Naive thymus-derived CD4-positive, alpha-beta T cell (primary cell): ENCODE measurements at regions not wholly inside any gene's neighbourhood (a gene's known extent, or its start where the extent isn't known, plus 50 kb on each side); places are given as distances from the start of the nearest gene placed in this dataset.

ENCODE experiments used
- ATAC-seq: fragments of 150-1000 bp; cut with Tn5 transposase; 2 replicates; pipeline ENCODE4 v1.10.0; 2021; ENCODE audit warnings: mild to moderate bottlenecking, moderate library complexity
- CTCF ChIA-PET: fragments of 350-600 bp; sonication (Branson Sonifier 250); formaldehyde crosslinking; loops from one replicate; lab custom pipeline; 2021; ENCODE audit warnings: antibody characterized with exemption; lab: Charles Lee
- POLR2A ChIA-PET: fragments of 350-600 bp; sonication (Branson Sonifier 250); formaldehyde crosslinking; loops from one replicate; lab custom pipeline; 2021; ENCODE audit warnings: antibody characterized with exemption, inconsistent platforms; lab: Charles Lee
- DNase-seq, 9 donors: peaks; one replicate each; pipeline versions ENCODE4 v3.0.0 to v3.0.0-alpha.2; 2020 to 2022; ENCODE audit warnings: mixed read lengths in 1 of 9
- H3K27ac ChIP-seq: one replicate; pipeline ENCODE4 v1.7.0; 2013; ENCODE audit warnings: mild to moderate bottlenecking, low read depth, low read length, moderate library complexity
- H3K27me3 ChIP-seq, 2 donors: one replicate each; pipeline ENCODE4 v1.7.0; 2013; ENCODE audit warnings: low read length in 2 of 2, mild to moderate bottlenecking in 2 of 2, moderate library complexity in 2 of 2; ENCODE audit not compliant: control insufficient read depth in 2 of 2, insufficient read depth in 2 of 2
- H3K36me3 ChIP-seq, 3 experiments: 1 replicate in 2 of 3; 2 replicates in 1 of 3; pipeline ENCODE4 v1.7.0; 2013; ENCODE audit warnings: low read length in 3 of 3, mild to moderate bottlenecking in 3 of 3, moderate library complexity in 1 of 3; ENCODE audit not compliant: insufficient read depth in 3 of 3, control insufficient read depth in 2 of 3
- H3K4me1 ChIP-seq, 2 donors: one replicate each; pipeline ENCODE4 v1.7.0; 2013; ENCODE audit warnings: low read length in 2 of 2, mild to moderate bottlenecking in 2 of 2, moderate library complexity in 1 of 2; ENCODE audit not compliant: control insufficient read depth in 2 of 2, insufficient read depth in 2 of 2
- H3K4me3 ChIP-seq: 2 replicates; pipeline ENCODE4 v1.7.0; 2013; ENCODE audit warnings: mild to moderate bottlenecking, low read length
- H3K9me3 ChIP-seq, 3 experiments: 1 replicate in 2 of 3; 2 replicates in 1 of 3; pipeline ENCODE4 v1.7.0; 2013; ENCODE audit warnings: low read length in 3 of 3; ENCODE audit not compliant: control insufficient read depth in 2 of 3
- H3K27ac Mint-ChIP-seq, 9 donors: one replicate each; pipeline ENCODE4 v1.8.0; 2020 to 2022; ENCODE audit warnings: mixed read lengths in 9 of 9, mild to moderate bottlenecking in 8 of 9, moderate library complexity in 5 of 9, inconsistent platforms in 2 of 9
- H3K27me3 Mint-ChIP-seq, 5 donors: one replicate each; pipeline ENCODE4 v1.8.0; 2021 to 2022; ENCODE audit warnings: mixed read lengths in 5 of 5, mild to moderate bottlenecking in 1 of 5
- H3K36me3 Mint-ChIP-seq, 5 donors: one replicate each; pipeline ENCODE4 v1.8.0; 2020 to 2022; ENCODE audit warnings: mixed read lengths in 5 of 5, mild to moderate bottlenecking in 3 of 5, inconsistent platforms in 1 of 5
- H3K4me1 Mint-ChIP-seq, 7 donors: one replicate each; pipeline ENCODE4 v1.8.0; 2020 to 2022; ENCODE audit warnings: mixed read lengths in 7 of 7, mild to moderate bottlenecking in 3 of 7, inconsistent platforms in 1 of 7
- H3K4me3 Mint-ChIP-seq, 10 donors: one replicate each; pipeline ENCODE4 v1.8.0; 2020 to 2022; ENCODE audit warnings: mild to moderate bottlenecking in 10 of 10, mixed read lengths in 10 of 10, moderate library complexity in 6 of 10, inconsistent platforms in 2 of 10
- H3K9me3 Mint-ChIP-seq, 11 donors: one replicate each; pipeline ENCODE4 v1.8.0; 2020 to 2022; ENCODE audit warnings: mixed read lengths in 11 of 11, mild to moderate bottlenecking in 4 of 11, inconsistent platforms in 1 of 11, moderate library complexity in 1 of 11
- intact Hi-C, 2 donors: fragments of 100-400 bp; cut with micrococcal nuclease; formaldehyde crosslinking; loops; one replicate each; pipeline ENCODE4 v1.15.1; 2023

- ChIA-PET CTCF (no interaction called here), POLR2A (no interaction called here)
- Histone ChIP-seq H3K27ac (no peak overlapping the region), H3K4me3 (no peak overlapping the region), H3K4me1 (no peaks in the 10 kb centered on the region), H3K9me3 (no peaks in the 10 kb centered on the region), H3K36me3 (no peaks in the 10 kb centered on the region), H3K27me3 (no peaks in the 10 kb centered on the region)
- intact Hi-C loops, result no loop called here
- H3K36me3 Mint-ChIP-seq, result no peaks in the 10 kb centered on the region
- no peaks in the 10 kb centered on the region for H3K9me3 Mint-ChIP-seq
- no peak overlapping the region for H3K27ac Mint-ChIP-seq
- DNase-seq (no peak), ATAC-seq (no peak)
- no peak overlapping the region for H3K4me3 Mint-ChIP-seq
- H3K27me3 Mint-ChIP-seq, result no peaks in the 10 kb centered on the region
- peaks cover 0 to 5% (median 0%) of the 10 kb centered on the region in 7 donors for H3K4me1 Mint-ChIP-seq
Measured at GRCh38 chr4:23278845-23279244, 586.1 kb downstream of the GBA3 start.

- Histone ChIP-seq H3K4me3 (no peak overlapping the region), H3K36me3 (no peaks in the 10 kb centered on the region), H3K27me3 (no peaks in the 10 kb centered on the region), H3K9me3 (no peaks in the 10 kb centered on the region), H3K4me1 (no peaks in the 10 kb centered on the region), H3K27ac (no peak overlapping the region)
- H3K27ac Mint-ChIP-seq, result no peak overlapping the region
- no peaks in the 10 kb centered on the region for H3K36me3 Mint-ChIP-seq
- H3K27me3 Mint-ChIP-seq, result no peaks in the 10 kb centered on the region
- ATAC-seq (no peak), DNase-seq (no peak)
- H3K4me3 Mint-ChIP-seq, result no peak overlapping the region
- POLR2A ChIA-PET, result no interaction called here
- H3K4me1 Mint-ChIP-seq, result peaks cover 0 to 5% (median 0%) of the 10 kb centered on the region in 7 donors
- CTCF ChIA-PET, result no interaction called here
- intact Hi-C loops, result no loop called here
- H3K9me3 Mint-ChIP-seq, result no peaks in the 10 kb centered on the region
Measured at GRCh38 chr4:23276076-23276475, 583.3 kb downstream of the GBA3 start.

- POLR2A ChIA-PET, result no interaction called here
Measured at GRCh38 chr4:23269566-23269965, 576.8 kb downstream of the GBA3 start.

GRCh38 chr4:23268072-23268771, 575.5 kb downstream of the GBA3 start:
- Mint-ChIP-seq H3K4me1 (no peaks in the 10 kb centered on the region), H3K27me3 (peaks cover 0 to 5% (median 0%) of the 10 kb centered on the region in 5 donors), H3K9me3 (no peaks in the 10 kb centered on the region), H3K4me3 (no peak overlapping the region), H3K36me3 (no peaks in the 10 kb centered on the region), H3K27ac (no peak overlapping the region)
- POLR2A ChIA-PET, result no interaction called here
- no peaks in the 10 kb centered on the region for H3K36me3 ChIP-seq
- intact Hi-C loops, result no loop called here
- no peaks in the 10 kb centered on the region for H3K27me3 ChIP-seq
- ATAC-seq (no peak), DNase-seq (no peak)
- H3K4me1 ChIP-seq, result no peaks in the 10 kb centered on the region
- H3K9me3 ChIP-seq, result no peaks in the 10 kb centered on the region
- no peak overlapping the region for H3K27ac ChIP-seq
- CTCF ChIA-PET, result no interaction called here
- H3K4me3 ChIP-seq, result no peak overlapping the region

More at GRCh38 chr4:23269566-23269965, 576.8 kb downstream of the GBA3 start:
- peaks cover 0 to 5% (median 0%) of the 10 kb centered on the region in 5 donors for H3K27me3 Mint-ChIP-seq
- CTCF ChIA-PET, result no interaction called here
- DNase-seq (no peak), ATAC-seq (no peak)
- intact Hi-C loops, result no loop called here
- Histone ChIP-seq H3K4me1 (no peaks in the 10 kb centered on the region), H3K9me3 (no peaks in the 10 kb centered on the region), H3K27ac (no peak overlapping the region), H3K36me3 (no peaks in the 10 kb centered on the region), H3K4me3 (no peak overlapping the region), H3K27me3 (no peaks in the 10 kb centered on the region)
- no peaks in the 10 kb centered on the region for H3K4me1 Mint-ChIP-seq
- no peak overlapping the region for H3K27ac Mint-ChIP-seq
- no peak overlapping the region for H3K4me3 Mint-ChIP-seq
- H3K36me3 Mint-ChIP-seq, result no peaks in the 10 kb centered on the region
- H3K9me3 Mint-ChIP-seq, result no peaks in the 10 kb centered on the region

- Histone ChIP-seq H3K27me3 (no peaks in the 10 kb centered on the region), H3K4me3 (no peak overlapping the region), H3K4me1 (no peaks in the 10 kb centered on the region), H3K9me3 (no peaks in the 10 kb centered on the region), H3K36me3 (no peaks in the 10 kb centered on the region), H3K27ac (no peak overlapping the region)
- Mint-ChIP-seq H3K27me3 (peaks cover 0 to 5% (median 0%) of the 10 kb centered on the region in 5 donors), H3K9me3 (no peaks in the 10 kb centered on the region), H3K27ac (no peak overlapping the region), H3K4me1 (no peaks in the 10 kb centered on the region), H3K36me3 (no peaks in the 10 kb centered on the region), H3K4me3 (no peak overlapping the region)
- DNase-seq, result no peak
- ChIA-PET POLR2A (no interaction called here), CTCF (no interaction called here)
- no peak for ATAC-seq
- intact Hi-C loops, result no loop called here
Measured at GRCh38 chr4:23266401-23266800, 573.7 kb downstream of the GBA3 start.

GRCh38 chr4:23260511-23260910, 567.8 kb downstream of the GBA3 start:
- ATAC-seq, result no peak
- POLR2A ChIA-PET, result no interaction called here
- no peak overlapping the region for H3K4me3 Mint-ChIP-seq
- no peaks in the 10 kb centered on the region for H3K4me1 Mint-ChIP-seq
- no peaks in the 10 kb centered on the region for H3K36me3 Mint-ChIP-seq
- Histone ChIP-seq H3K36me3 (no peaks in the 10 kb centered on the region), H3K27me3 (no peaks in the 10 kb centered on the region), H3K27ac (no peak overlapping the region), H3K9me3 (no peaks in the 10 kb centered on the region), H3K4me1 (no peaks in the 10 kb centered on the region), H3K4me3 (no peak overlapping the region)
- no peak for DNase-seq
- intact Hi-C loops, result loop anchor here in 1 of 2 donors (2.0 kb wide), 1 partner anchor 1158 kb away; no protein-coding TSS in a partner anchor
- H3K27ac Mint-ChIP-seq, result no peak overlapping the region
- H3K27me3 Mint-ChIP-seq, result peaks cover 0 to 3% (median 0%) of the 10 kb centered on the region in 5 donors
- CTCF ChIA-PET, result no interaction called here
- peaks cover 0 to 1% (median 0%) of the 10 kb centered on the region in 11 donors for H3K9me3 Mint-ChIP-seq

GRCh38 chr4:23245203-23245832, 552.6 kb downstream of the GBA3 start:
- Histone ChIP-seq H3K27me3 (no peaks in the 10 kb centered on the region), H3K4me1 (no peaks in the 10 kb centered on the region), H3K27ac (no peak overlapping the region), H3K9me3 (no peaks in the 10 kb centered on the region), H3K4me3 (no peak overlapping the region), H3K36me3 (no peaks in the 10 kb centered on the region)
- no peaks in the 10 kb centered on the region for H3K4me1 Mint-ChIP-seq
- H3K27ac Mint-ChIP-seq, result no peak overlapping the region
- DNase-seq, result no peak
- peaks cover 0 to 8% (median 0%) of the 10 kb centered on the region in 11 donors for H3K9me3 Mint-ChIP-seq
- POLR2A ChIA-PET, result no interaction called here
- peaks cover 0 to 4% (median 0%) of the 10 kb centered on the region in 5 donors for H3K27me3 Mint-ChIP-seq
- no peak for ATAC-seq
- intact Hi-C loops, result no loop called here
- CTCF ChIA-PET, result no interaction called here
- H3K4me3 Mint-ChIP-seq, result no peak overlapping the region
- no peaks in the 10 kb centered on the region for H3K36me3 Mint-ChIP-seq
